Panc1 (cell line): ENCODE measurements at regions not wholly inside any gene's neighbourhood (a gene's known extent, or its start where the extent isn't known, plus 50 kb on each side); places are given as distances from the start of the nearest gene placed in this dataset.

Experiments used
- ATAC-seq: fragments of 200-7000 bp; cut with Tn5 transposase; 2 replicates; pipeline ENCODE4 v1.9.1; 2020; ENCODE audit warnings: mild to moderate bottlenecking, moderate library complexity
- BruUV-seq: library from RNA; stranded (reverse); fragments of 400-500 nt; replicated peaks from 2 replicates; lab custom pipeline; 2021; lab: Mats Ljungman, UMichigan
- CTCF ChIA-PET: fragments of 300-600 bp; sonication (Branson Sonifier 250); formaldehyde crosslinking; loops from one replicate; lab custom pipeline; 2022; ENCODE audit warnings: antibody characterized with exemption; lab: Charles Lee
- POLR2A ChIA-PET: fragments of 300-600 bp; sonication (Branson Sonifier 250); formaldehyde crosslinking; loops from one replicate; lab custom pipeline; 2022; ENCODE audit warnings: antibody characterized with exemption; lab: Charles Lee
- DNase-seq: peaks from one replicate; pipeline ENCODE4 v3.0.0-alpha.2; 2010; ENCODE audit warnings: low read depth, low spot score
- H3K27ac ChIP-seq: 2 replicates; pipeline ENCODE4 v1.5.1; 2011; ENCODE audit warnings: mild to moderate bottlenecking, low read length, inconsistent platforms
- H3K27me3 ChIP-seq: fragments of 200-500 bp; sonication (Bioruptor generic); 2 replicates; pipeline ENCODE4 v1.6.0; 2014; ENCODE audit warnings: low read length, inconsistent platforms; ENCODE audit not compliant: control insufficient read depth, insufficient read depth
- H3K36me3 ChIP-seq: fragments of 200-500 bp; sonication (Bioruptor generic); 2 replicates; pipeline ENCODE4 v1.5.1; 2014; ENCODE audit warnings: inconsistent platforms, mild to moderate bottlenecking, low read length, moderate library complexity; ENCODE audit not compliant: control insufficient read depth, insufficient read depth
- H3K4me1 ChIP-seq: 2 replicates; pipeline ENCODE4 v1.5.1; 2011; ENCODE audit warnings: inconsistent platforms, mild to moderate bottlenecking, low read length, moderate library complexity; ENCODE audit not compliant: control insufficient read depth, insufficient read depth
- H3K4me3 ChIP-seq, 2 experiments: 2 replicates each; pipeline ENCODE4 v1.5.1; 2011 to 2012; ENCODE audit warnings: low read depth in 2 of 2, low read length in 2 of 2, mild to moderate bottlenecking in 2 of 2, inconsistent platforms in 1 of 2, moderate library complexity in 1 of 2
- H3K9me3 ChIP-seq: fragments of 200-500 bp; sonication (Bioruptor generic); 2 replicates; pipeline ENCODE4 v1.5.1; 2014; ENCODE audit warnings: low read depth, mild to moderate bottlenecking, inconsistent platforms, low read length, moderate library complexity; ENCODE audit not compliant: control insufficient read depth, insufficient read depth
- POLR2AphosphoS5 ChIP-seq: IDR thresholded peaks from 2 replicates; pipeline ENCODE4 v1.6.1; 2012; ENCODE audit warnings: mild to moderate bottlenecking, low read depth, low read length, moderate library complexity
- SIN3A ChIP-seq: IDR thresholded peaks from 2 replicates; pipeline ENCODE4 v1.6.1; 2012; ENCODE audit warnings: low read depth, mild to moderate bottlenecking, low read length, moderate library complexity, borderline replicate concordance; ENCODE audit not compliant: insufficient read depth
- TCF7L2 ChIP-seq: IDR thresholded peaks from 2 replicates; pipeline ENCODE4 v1.6.1; 2011; ENCODE audit warnings: mild to moderate bottlenecking, low read depth, low read length, inconsistent platforms
- in situ Hi-C: cut with HindIII; loops from 2 replicates; pipeline ENCODE4 v1.10.0; 2016; ENCODE audit warnings: low sequenced_read_pairs, low pct_unique_long_range_greater_than_20kb
- intact Hi-C: fragments of 100-400 bp; cut with micrococcal nuclease; formaldehyde crosslinking; loops from one replicate; pipeline ENCODE4 v1.10.0; 2022; ENCODE audit not compliant: unreplicated experiment
- TF ChIP-seq, protein P1 (sequence below): fragments of 450-650 bp; IDR thresholded peaks from 2 replicates; pipeline ENCODE4 v1.5.1; 2017; ENCODE audit warnings: mild to moderate bottlenecking
- TF ChIP-seq, protein P2 (sequence below), 2 experiments: IDR thresholded peaks; 2 replicates each; pipeline ENCODE4 v1.6.1; 2011 to 2012; ENCODE audit warnings: low read depth in 2 of 2, control low read depth in 1 of 2, low read length in 1 of 2, mild to moderate bottlenecking in 1 of 2, moderate library complexity in 1 of 2; ENCODE audit not compliant: insufficient read depth in 1 of 2

DNA sequence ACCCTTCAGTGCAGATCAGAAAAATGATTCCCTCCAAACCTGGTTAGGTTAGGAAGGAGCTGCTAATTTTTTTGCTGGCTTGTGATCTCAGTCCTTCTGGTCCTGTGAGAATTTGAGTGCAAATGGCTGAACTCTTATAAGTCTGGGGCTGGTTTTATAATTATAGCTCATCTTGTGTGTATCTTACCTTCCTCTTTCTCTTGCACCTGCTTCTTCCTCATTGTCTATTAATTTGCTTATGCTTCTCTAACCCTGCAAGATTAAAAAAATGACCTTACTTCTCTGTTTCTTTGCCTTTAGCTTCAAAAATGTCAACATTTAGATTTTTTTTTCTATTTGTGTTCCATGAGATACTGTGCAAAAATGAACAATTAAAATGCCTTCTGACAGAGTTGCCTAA lies 576.2 kb downstream of the DHX35 start:
- no peak overlapping the region for H3K4me3 ChIP-seq
- in situ Hi-C loops (no loop called here), intact Hi-C loops (no loop called here)
- no peak for DNase-seq
- BruUV-seq = no TSS peak
- TF ChIP-seq, protein P1, sequence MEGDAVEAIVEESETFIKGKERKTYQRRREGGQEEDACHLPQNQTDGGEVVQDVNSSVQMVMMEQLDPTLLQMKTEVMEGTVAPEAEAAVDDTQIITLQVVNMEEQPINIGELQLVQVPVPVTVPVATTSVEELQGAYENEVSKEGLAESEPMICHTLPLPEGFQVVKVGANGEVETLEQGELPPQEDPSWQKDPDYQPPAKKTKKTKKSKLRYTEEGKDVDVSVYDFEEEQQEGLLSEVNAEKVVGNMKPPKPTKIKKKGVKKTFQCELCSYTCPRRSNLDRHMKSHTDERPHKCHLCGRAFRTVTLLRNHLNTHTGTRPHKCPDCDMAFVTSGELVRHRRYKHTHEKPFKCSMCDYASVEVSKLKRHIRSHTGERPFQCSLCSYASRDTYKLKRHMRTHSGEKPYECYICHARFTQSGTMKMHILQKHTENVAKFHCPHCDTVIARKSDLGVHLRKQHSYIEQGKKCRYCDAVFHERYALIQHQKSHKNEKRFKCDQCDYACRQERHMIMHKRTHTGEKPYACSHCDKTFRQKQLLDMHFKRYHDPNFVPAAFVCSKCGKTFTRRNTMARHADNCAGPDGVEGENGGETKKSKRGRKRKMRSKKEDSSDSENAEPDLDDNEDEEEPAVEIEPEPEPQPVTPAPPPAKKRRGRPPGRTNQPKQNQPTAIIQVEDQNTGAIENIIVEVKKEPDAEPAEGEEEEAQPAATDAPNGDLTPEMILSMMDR = no peak
- TF ChIP-seq POLR2AphosphoS5 (no peak), TCF7L2 (no peak)
- TF ChIP-seq, protein P2, sequence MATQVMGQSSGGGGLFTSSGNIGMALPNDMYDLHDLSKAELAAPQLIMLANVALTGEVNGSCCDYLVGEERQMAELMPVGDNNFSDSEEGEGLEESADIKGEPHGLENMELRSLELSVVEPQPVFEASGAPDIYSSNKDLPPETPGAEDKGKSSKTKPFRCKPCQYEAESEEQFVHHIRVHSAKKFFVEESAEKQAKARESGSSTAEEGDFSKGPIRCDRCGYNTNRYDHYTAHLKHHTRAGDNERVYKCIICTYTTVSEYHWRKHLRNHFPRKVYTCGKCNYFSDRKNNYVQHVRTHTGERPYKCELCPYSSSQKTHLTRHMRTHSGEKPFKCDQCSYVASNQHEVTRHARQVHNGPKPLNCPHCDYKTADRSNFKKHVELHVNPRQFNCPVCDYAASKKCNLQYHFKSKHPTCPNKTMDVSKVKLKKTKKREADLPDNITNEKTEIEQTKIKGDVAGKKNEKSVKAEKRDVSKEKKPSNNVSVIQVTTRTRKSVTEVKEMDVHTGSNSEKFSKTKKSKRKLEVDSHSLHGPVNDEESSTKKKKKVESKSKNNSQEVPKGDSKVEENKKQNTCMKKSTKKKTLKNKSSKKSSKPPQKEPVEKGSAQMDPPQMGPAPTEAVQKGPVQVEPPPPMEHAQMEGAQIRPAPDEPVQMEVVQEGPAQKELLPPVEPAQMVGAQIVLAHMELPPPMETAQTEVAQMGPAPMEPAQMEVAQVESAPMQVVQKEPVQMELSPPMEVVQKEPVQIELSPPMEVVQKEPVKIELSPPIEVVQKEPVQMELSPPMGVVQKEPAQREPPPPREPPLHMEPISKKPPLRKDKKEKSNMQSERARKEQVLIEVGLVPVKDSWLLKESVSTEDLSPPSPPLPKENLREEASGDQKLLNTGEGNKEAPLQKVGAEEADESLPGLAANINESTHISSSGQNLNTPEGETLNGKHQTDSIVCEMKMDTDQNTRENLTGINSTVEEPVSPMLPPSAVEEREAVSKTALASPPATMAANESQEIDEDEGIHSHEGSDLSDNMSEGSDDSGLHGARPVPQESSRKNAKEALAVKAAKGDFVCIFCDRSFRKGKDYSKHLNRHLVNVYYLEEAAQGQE (IDR thresholded peaks at IDR 0.05; ENCODE audit: insufficient read depth in 1 of 2, low read depth in 2 of 2, low read length in 1 of 2) = no peak
- ATAC-seq = no peak
- H3K27ac ChIP-seq = no peak overlapping the region
- CTCF ChIA-PET = no interaction called here
- no peaks in the 10 kb centered on the region for H3K36me3 ChIP-seq
- POLR2A ChIA-PET = no interaction called here
- H3K27me3 ChIP-seq = no peaks in the 10 kb centered on the region
- no peaks in the 10 kb centered on the region for H3K9me3 ChIP-seq
- no peaks in the 10 kb centered on the region for H3K4me1 ChIP-seq

DNA sequence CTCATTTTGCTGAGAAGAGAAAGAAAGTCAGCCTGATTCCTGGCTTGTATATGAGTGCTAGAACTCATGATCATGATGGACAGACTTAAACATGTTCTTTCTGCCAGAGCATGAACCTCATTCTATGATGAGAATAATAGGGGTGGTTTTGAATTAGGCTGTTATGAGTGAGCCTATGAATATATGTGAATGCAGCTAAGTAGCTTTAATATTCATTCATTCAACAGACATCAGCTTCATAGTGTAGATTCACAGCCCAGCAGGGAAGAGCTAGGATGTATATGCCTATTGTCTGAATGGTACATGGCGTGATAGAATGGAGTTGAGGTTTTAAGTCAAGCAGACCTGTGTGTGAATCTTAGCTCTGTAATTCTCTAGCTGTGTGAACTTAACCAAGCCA lies 573.2 kb downstream of the DHX35 start:
- in situ Hi-C loops (no loop called here), intact Hi-C loops (no loop called here)
- no peaks in the 10 kb centered on the region for H3K27me3 ChIP-seq
- H3K36me3 ChIP-seq = no peaks in the 10 kb centered on the region
- DNase-seq = no peak
- no peak overlapping the region for H3K4me3 ChIP-seq
- BruUV-seq = no TSS peak
- ATAC-seq = no peak
- CTCF ChIA-PET = no interaction called here
- H3K27ac ChIP-seq = no peak overlapping the region
- POLR2A ChIA-PET = no interaction called here
- no peaks in the 10 kb centered on the region for H3K4me1 ChIP-seq
- TF ChIP-seq, protein P2 (IDR thresholded peaks at IDR 0.05; ENCODE audit: insufficient read depth in 1 of 2, low read depth in 2 of 2, low read length in 1 of 2) = no peak
- TF ChIP-seq, protein P1 = no peak
- TF ChIP-seq TCF7L2 (no peak), POLR2AphosphoS5 (no peak), SIN3A (no peak)
- H3K9me3 ChIP-seq = no peaks in the 10 kb centered on the region
